Upper lobe of right lung (tissue), 1 donor: ENCODE measurements at regions not wholly inside any gene's neighbourhood (a gene's known extent, or its start where the extent isn't known, plus 50 kb on each side); places are given as distances from the start of the nearest gene placed in this dataset.

Source experiments
- ATAC-seq: fragments of 200-7000 bp; cut with Tn5 transposase; one replicate; pipeline ENCODE4 v1.9.1; 2020; ENCODE audit warnings: mild to moderate bottlenecking, moderate library complexity
- DNase-seq: peaks from one replicate; pipeline ENCODE4 v3.0.0-alpha.2; 2020
- H3K27ac ChIP-seq: fragments of 200-600 bp; one replicate; pipeline ENCODE4 v1.8.0; 2022
- H3K27me3 ChIP-seq: fragments of 200-600 bp; one replicate; pipeline ENCODE4 v1.8.0; 2022; ENCODE audit warnings: mild to moderate bottlenecking
- H3K36me3 ChIP-seq: fragments of 200-600 bp; one replicate; pipeline ENCODE4 v1.8.0; 2022
- H3K4me1 ChIP-seq: fragments of 200-600 bp; one replicate; pipeline ENCODE4 v1.8.0; 2022
- H3K4me3 ChIP-seq: fragments of 200-600 bp; one replicate; pipeline ENCODE4 v1.8.0; 2022; ENCODE audit warnings: mild to moderate bottlenecking
- H3K9me3 ChIP-seq: fragments of 200-600 bp; one replicate; pipeline ENCODE4 v1.8.0; 2022
- intact Hi-C: fragments of 100-400 bp; cut with DNase I; formaldehyde crosslinking; loops from one replicate; pipeline ENCODE4 v1.11.0; 2022
- TF ChIP-seq, protein P1 (sequence below): fragments of 200-600 bp; IDR thresholded peaks from one replicate; pipeline ENCODE4 v1.8.0; 2022; ENCODE audit warnings: antibody characterized with exemption
- donor health status: DM: no; HTN: yes; CAD: no; lungs with severe emphysema.

DNA sequence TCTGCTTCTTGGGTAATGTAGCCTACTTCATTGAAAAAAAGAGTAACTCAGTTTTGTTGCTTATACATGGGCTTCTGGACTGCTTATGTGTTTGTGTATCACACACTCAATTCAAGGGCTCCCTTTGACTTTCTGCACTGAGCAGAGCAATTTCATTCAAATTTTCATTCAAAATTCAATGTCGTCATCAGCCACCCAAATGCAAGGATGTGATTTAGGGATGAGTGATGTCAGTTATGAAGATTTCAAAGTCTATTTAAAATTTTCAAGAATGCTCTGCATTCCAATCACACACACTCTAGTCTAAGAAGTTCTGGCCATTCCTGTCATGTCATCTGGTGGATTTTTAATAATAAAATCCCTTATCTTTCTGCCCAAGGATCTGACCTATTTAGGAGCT, 344.5 kb upstream of the ZFP64 start:
- H3K36me3 ChIP-seq, result no peaks in the 10 kb centered on the region
- intact Hi-C loops, result no loop called here
- no peaks in the 10 kb centered on the region for H3K9me3 ChIP-seq
- TF ChIP-seq, protein P1, sequence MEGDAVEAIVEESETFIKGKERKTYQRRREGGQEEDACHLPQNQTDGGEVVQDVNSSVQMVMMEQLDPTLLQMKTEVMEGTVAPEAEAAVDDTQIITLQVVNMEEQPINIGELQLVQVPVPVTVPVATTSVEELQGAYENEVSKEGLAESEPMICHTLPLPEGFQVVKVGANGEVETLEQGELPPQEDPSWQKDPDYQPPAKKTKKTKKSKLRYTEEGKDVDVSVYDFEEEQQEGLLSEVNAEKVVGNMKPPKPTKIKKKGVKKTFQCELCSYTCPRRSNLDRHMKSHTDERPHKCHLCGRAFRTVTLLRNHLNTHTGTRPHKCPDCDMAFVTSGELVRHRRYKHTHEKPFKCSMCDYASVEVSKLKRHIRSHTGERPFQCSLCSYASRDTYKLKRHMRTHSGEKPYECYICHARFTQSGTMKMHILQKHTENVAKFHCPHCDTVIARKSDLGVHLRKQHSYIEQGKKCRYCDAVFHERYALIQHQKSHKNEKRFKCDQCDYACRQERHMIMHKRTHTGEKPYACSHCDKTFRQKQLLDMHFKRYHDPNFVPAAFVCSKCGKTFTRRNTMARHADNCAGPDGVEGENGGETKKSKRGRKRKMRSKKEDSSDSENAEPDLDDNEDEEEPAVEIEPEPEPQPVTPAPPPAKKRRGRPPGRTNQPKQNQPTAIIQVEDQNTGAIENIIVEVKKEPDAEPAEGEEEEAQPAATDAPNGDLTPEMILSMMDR, result no peak
- no peak for ATAC-seq
- H3K4me1 ChIP-seq, result no peaks in the 10 kb centered on the region
- H3K4me3 ChIP-seq, result no peak overlapping the region
- no peak for DNase-seq
- no peaks in the 10 kb centered on the region for H3K27me3 ChIP-seq
- H3K27ac ChIP-seq, result no peak overlapping the region

DNA sequence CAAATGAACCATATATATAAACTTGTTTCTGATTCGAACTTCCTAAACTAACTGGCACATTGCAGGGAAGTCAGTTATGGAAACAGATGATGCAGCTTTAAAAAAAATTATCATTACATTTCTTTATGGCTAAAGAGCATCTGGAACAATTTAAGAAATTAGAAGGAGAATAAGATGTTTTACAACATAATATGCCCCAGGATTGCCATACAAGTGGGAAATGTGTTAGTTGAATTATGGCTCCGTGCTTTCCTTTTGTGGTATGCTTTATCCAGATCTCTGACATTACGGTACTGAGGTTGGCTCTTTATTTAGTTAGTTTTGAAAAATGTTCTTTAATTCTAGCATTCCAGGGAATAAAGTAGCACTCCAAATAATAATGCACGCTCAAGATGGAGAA, 343.0 kb upstream of the ZFP64 start:
- Histone ChIP-seq H3K9me3 (no peaks in the 10 kb centered on the region), H3K36me3 (no peaks in the 10 kb centered on the region), H3K27ac (no peak overlapping the region), H3K4me1 (no peaks in the 10 kb centered on the region), H3K27me3 (no peaks in the 10 kb centered on the region), H3K4me3 (no peak overlapping the region)
- TF ChIP-seq, protein P1, result no peak
- no peak for DNase-seq
- ATAC-seq, result no peak
- intact Hi-C loops, result no loop called here

DNA sequence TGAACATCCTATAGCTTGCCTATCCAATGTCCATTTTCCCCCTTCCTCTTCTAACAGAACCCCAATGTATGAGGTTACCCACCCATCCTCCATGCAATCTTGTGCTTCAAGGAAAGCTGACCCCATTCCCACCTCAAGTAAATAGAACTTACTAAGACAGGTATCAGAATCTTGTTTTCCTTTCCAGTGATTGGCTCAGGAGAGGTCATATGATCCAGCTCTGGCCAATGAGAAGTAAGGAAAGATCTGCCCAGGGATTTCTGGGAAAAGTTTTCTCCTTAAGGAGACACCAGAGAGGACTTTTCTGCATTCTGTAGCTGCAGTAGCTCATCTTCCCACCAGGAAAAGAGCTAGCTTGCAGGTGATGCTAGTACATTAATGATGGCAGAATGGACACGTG, 341.8 kb upstream of the ZFP64 start:
- no peak overlapping the region for H3K27ac ChIP-seq
- H3K36me3 ChIP-seq, result no peaks in the 10 kb centered on the region
- ATAC-seq (no peak), DNase-seq (no peak)
- TF ChIP-seq, protein P1, result no peak
- intact Hi-C loops, result no loop called here
- H3K4me3 ChIP-seq, result no peak overlapping the region
- no peaks in the 10 kb centered on the region for H3K27me3 ChIP-seq
- H3K4me1 ChIP-seq, result no peaks in the 10 kb centered on the region
- no peaks in the 10 kb centered on the region for H3K9me3 ChIP-seq

DNA sequence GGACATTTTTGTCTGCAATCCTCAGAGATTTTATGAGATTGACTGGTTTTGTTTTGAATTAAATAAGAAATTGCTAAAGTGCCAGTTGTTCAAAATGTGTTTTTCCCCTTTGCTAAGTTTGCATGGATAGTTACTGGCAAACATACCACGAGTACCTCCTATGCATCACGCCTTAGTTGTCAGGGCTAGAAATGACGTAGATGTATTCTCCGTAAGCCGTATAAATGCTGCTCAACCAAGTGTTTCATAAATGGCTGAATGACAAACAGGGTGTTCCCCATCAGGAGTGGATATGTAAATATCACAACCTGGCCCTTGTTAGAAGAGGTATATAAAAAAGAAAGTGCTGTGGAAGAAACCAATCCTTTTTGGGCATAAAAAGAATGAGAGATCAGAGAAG, 341.1 kb upstream of the ZFP64 start:
- ATAC-seq, result no peak
- DNase-seq, result no peak

DNA sequence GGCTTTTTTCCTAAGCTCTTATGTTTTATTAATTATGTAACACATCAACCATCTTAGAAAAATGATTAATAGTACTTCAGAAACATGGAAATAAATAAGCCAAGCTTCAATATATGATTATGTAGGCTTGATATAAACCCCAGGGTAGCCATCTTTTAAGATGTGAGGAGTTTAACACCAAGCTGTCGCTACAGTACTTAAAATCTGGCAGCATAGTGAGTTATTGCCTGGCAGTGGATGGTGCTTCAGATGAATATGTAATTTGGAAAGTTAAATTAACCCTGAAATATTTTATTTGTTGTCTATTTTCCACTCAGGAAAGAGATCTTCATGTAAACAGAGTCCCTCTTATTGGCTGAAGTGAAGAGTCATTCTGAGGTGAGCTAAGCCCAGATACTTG, 339.0 kb upstream of the ZFP64 start:
- DNase-seq, result no peak
- TF ChIP-seq, protein P1, result no peak
- no peaks in the 10 kb centered on the region for H3K27me3 ChIP-seq
- no peak for ATAC-seq
- no peaks in the 10 kb centered on the region for H3K9me3 ChIP-seq
- no peaks in the 10 kb centered on the region for H3K4me1 ChIP-seq
- H3K4me3 ChIP-seq, result no peak overlapping the region
- H3K36me3 ChIP-seq, result no peaks in the 10 kb centered on the region
- no peak overlapping the region for H3K27ac ChIP-seq
- intact Hi-C loops, result no loop called here

More for the DNA sequence above, 341.1 kb upstream of the ZFP64 start:
- H3K36me3 ChIP-seq, result no peaks in the 10 kb centered on the region
- no peaks in the 10 kb centered on the region for H3K4me1 ChIP-seq
- intact Hi-C loops, result no loop called here
- TF ChIP-seq, protein P1, result no peak
- no peak overlapping the region for H3K27ac ChIP-seq
- no peak overlapping the region for H3K4me3 ChIP-seq
- no peaks in the 10 kb centered on the region for H3K9me3 ChIP-seq
- H3K27me3 ChIP-seq, result no peaks in the 10 kb centered on the region

DNA sequence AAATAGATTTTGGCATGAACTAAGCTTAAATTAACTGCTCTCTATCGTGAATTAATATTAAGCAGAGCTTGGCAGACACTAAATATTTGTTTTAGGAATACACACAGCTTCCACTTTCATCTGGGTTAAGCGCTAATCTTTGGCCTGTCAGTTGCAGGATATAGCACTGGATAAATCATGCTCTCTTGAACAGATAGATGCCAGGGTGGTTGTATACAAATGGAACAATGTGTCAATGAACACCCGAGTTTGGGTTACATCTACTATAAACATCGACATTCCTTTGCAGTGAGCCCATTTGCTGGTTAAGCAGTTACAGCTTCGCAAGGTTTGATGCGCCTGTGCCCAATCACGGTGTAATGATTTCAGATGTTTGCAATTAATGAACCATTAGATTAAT, 338.2 kb upstream of the ZFP64 start:
- Histone ChIP-seq H3K36me3 (no peaks in the 10 kb centered on the region), H3K9me3 (no peaks in the 10 kb centered on the region), H3K4me1 (no peaks in the 10 kb centered on the region), H3K27ac (no peak overlapping the region), H3K4me3 (no peak overlapping the region), H3K27me3 (no peaks in the 10 kb centered on the region)
- no peak for DNase-seq
- TF ChIP-seq, protein P1, result no peak
- intact Hi-C loops, result no loop called here
- ATAC-seq, result peak; percentile 61
